ENCODE measurements at regions not wholly inside any gene's neighbourhood (a gene's known extent, or its start where the extent isn't known, plus 50 kb on each side); places are given as distances from the start of the nearest gene placed in this dataset.
A peak's percentile ranks its signal among the peaks of the same experiment; 100 is the strongest.

DNA sequence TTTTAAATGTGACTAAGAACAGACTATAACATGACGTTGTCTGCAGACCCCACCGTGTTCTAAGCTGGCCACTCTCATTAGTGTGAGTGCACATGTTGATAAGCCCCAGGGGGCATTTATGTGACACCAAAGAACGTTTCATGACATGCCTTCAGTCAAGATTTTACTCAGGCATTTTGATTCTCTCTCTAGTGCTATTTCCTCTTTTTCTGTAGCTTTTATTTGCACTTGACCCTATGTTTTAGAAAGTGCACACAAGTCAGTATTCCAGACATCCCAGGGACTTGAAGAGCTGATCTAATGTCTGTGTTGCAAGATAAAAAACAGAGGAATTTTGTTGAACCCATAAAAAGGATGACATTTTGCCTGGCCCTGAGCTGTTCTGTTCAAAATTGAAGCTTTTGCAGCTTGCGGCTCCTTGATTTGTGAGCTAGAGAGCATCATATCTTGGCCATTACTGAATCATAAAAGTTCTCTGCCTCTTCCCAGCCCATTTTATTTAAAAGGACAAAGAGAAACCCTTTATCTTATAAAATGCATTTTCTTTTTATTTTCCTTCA lies 80.9 kb upstream of the TYRP1 start:
- no peak for DNase-seq

DNA sequence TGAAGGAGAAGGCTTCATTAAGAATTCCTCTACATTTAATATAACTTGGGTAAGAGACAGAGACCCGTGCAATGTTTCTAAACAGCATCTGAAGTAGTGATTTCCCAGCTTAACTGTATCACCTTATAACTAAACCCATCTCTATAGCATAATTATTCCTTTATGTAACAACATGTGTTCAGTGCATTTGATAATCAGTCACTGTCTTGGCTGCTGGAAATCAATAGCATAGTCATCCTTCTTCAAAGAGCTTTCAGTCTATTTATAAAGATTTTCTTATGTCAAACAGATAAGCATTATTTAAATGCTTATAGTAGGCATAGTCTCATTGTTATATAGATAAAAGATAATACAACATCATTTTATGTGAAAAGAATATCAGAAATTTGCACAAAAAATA lies 80.1 kb upstream of the TYRP1 start:
- DNase-seq: no peak

DNA sequence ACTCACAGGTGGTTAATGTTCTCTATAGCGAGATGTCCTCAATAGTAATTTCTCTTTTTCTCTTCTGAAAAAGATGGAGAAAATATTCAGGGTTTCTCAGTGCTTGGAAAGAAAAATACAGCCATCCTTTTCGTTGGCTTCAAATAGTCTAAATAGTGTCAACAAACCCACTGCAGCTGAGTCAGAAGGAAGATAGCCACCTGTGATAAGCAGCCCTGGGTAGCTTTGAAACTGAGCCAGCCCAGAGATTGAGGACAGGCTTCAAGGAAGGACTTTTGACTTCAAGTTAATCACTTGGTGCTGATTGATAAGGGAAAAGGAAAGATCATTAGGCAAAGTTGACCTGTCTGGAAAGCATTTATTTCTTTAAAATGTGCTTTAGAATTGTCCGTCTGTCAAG lies 78.7 kb upstream of the TYRP1 start:
- DNase-seq: no peak

DNA sequence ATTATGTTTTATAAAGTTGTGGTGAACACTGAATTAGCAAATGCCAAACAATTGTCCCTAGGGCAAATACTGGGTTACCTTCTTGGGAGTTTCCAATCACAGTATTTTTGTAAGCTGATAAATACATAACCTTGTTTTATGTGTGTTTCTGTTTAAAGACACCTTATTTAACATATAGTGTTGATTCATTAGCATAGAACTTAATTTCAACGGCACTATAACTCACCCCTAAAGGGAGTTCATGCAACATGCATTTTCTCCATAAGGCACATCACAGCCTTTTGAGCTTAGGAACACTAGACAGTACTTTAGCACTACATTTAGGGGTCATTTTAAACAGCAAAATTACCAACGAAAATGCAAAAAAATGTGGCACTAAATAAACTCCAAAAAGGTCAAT lies 74.2 kb upstream of the TYRP1 start:
- no peak for DNase-seq

DNA sequence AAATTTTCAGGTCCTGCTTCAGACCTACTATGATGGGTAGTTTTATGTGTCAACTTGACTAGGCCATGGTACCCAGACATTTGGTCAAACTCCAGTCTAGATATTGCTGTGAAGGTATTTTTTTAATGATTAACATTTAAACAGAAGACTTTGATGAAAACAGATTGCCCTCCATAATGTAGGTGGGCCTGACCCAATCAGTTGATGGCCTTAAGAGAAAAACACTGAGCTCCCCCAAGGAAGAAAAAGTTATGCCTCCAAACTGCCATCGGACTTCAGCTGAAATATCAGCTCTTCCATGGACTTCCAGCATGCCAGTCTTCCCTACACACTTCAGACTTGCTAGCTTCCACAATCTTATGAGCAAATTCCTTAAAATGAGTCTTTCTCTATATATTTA lies 67.3 kb upstream of the TYRP1 start:
- DNase-seq: no peak

DNA sequence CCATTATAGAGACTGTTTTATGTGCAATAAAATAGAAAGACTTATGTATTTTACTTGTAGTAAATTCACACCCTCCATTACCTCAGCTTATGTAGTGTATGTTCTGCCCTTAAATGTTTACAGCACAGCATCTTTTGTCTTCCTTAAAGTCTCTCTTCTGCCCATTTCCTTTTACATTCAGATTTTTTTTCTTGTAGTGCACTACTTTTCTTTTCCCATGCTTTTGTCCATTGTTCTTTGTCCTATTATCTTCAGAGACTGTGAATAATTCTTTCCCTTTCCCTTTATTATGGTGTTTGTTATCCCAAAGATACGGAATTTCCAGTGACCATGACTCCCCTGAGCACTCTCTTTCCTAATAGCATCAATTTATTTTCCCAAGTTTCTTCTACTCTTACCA lies 66.1 kb upstream of the TYRP1 start:
- no peak for DNase-seq

DNA sequence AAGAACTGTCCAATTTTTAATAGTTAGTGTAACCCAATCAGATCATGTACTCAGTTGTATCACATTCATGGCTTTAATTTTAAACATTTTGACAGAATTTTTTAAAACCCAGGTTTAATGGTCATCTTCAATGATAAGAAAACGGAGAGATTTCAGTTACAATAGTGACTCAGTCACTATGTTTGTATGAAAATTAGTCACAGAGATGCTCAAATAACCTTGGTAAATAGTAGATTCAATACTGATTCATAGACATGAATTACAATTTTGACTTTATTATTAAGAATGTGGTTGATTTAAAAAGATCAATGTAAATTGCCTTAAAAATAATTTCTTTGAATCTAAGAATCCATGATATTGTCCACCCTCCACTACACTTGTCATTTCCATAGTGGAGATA lies 64.6 kb upstream of the TYRP1 start:
- DNase-seq: no peak

DNA sequence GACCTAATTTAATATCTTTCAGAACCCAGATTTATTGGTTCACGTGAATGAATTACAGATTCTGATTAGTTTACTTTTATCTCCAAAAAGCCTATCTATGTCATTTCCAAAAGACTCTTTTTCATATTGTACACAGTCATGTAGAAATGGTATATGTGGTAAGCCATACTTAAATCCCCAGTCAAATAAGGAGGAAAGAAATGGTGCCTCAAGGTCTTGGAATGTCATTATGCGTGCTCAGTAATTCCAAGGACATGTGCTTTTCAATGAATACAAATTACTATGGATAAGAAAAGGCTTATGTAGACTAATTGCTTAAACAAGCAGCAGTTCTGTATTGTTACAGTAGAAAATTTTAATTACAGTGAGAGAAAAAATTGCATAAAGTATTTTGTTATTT lies 64.1 kb upstream of the TYRP1 start:
- no peak for DNase-seq

DNA sequence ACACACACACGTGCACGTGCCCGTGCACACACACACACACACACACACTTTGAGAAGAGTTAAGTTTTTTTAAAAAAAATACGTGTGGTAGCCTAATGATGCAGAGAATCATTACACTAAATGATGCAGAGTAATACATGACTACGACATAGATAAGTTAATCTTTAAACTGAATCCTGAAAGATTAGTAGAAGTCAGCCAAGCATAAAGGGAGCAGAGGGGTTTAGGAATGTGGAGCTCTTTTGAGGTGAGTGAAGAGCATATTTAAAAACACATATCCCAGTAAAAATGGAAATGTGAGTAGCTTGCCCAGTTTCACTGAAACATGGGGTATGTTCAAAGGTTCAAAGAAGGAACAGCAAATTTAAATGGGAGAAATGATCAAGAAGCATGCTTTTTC lies 61.3 kb upstream of the TYRP1 start:
- DNase-seq: no peak

DNA sequence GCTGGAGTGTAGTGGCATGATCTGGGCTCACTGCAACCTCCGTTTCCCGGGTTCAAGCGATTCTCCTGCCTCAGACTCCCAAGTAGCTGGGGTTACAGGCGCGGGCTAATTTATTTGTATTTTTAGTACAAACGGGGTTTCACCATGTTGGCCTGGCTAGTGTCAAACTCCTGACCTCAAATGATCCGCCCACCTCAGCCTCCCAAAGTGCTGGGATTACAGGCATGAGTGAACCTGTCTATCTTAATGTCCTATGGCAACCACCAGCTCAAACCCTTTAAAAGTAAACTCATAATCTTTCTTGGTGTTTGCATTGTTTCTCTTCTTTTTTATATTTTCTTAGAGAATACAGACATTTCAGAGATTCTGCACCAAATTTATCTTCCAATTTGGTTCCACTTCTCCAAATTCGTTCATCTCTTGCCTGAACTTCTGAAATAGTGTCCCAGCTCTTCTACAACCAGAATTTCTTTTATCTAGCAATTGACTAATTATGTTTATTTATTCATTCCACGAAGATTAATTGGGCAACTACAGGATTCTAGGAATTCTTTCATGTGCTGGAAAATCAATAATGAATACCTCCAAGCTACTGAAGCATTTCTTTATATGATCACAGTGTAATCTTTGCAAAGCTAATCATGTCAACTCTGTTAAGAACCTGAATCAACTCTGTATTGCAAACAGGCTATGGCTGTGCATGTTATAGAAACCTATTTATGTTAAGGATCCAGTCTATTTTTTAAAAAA lies 60.0 kb upstream of the TYRP1 start:
- DNase-seq: no peak

DNA sequence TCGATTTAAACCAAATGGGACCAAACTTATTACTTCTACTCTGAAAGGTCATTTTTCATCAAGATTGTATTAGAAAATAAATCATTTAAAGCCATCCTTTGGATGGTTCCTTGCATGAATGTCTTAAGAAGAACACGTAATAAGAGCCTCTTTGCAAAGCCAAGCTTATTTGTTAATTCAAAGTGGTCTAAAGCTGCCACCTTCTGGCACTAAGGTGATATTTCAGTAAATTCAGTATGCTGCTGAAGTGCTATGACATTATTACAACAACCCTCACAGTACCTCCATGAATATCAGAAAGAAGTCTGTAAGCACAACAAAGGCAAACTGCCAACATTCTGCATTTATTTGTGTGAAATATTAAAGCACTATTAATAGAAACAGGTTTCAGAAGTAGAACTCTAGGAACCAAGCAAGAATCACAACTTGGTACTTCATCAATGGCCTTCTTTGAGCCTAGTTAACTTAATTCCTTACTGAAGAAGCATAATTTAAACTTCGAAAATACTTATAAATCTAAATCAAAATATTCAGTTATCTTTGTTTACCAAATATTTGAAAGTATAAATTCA lies 53.1 kb upstream of the TYRP1 start:
- peak; percentile 53 for DNase-seq

DNA sequence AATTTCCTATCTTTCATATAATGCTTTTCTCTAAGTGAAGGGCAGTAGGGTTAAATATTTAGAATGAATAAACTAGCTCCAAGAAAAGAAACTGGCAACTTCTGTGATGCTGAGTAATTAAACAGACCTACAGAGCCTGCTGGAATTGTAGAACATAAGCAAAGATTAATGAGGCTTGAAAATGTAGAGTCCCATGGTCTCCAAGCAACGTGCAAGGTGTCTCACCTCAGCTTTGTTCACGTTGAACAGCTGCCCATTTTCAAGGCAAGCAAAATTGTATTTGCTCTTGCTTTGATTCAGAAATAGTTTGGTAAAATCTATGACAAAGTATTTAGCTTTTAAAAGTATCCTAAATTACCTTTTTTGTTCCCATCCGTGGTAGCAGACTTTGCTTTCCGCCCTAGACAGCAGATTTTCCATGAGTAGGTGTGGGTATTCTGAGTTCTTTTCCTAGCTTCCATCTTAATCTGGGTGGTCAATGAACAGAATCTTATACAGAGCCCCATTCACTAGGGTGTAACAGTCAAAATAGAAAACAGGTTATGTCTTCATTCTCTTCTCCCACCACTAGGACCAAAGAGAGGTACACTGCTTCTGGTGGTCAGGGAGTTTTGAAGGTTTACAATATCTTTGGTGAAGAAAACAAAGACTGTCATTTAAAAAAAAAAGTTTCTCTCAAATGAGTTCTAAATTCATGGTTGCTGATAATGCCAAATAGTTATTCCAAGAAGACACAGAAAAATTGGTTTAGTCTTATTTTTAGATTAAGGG lies 52.1 kb upstream of the TYRP1 start:
- no peak for DNase-seq

All from NCI-H1694 (cell line).